Heart right ventricle (tissue), 16 donors: ENCODE measurements at regions not wholly inside any gene's neighbourhood (a gene's known extent, or its start where the extent isn't known, plus 50 kb on each side); places are given as distances from the start of the nearest gene placed in this dataset.

Experiments used
- ATAC-seq, 8 donors: fragments of 200-7000 bp; cut with Tn5 transposase; one replicate each; pipeline ENCODE4 v1.9.1; 2020; ENCODE audit warnings: mild to moderate bottlenecking in 8 of 8, moderate library complexity in 8 of 8, moderate number of reproducible peaks in 1 of 8
- DNase-seq, 2 donors: peaks; one replicate each; pipeline ENCODE4 v3.0.0-alpha.2; 2020
- H3K27ac ChIP-seq, 10 donors: fragments of 200-600 bp; sonication (generic) in 2 of 10; one replicate each; pipeline versions ENCODE4 v1.5.0 to v1.8.0; 2020 to 2022; ENCODE audit warnings: mild to moderate bottlenecking in 3 of 10
- H3K27me3 ChIP-seq, 7 donors: fragments of 200-600 bp; one replicate each; pipeline ENCODE4 v1.8.0; 2021 to 2022; ENCODE audit warnings: mild to moderate bottlenecking in 2 of 7
- H3K36me3 ChIP-seq, 9 donors: fragments of 200-600 bp; sonication (generic) in 1 of 9; one replicate each; pipeline versions ENCODE4 v1.5.0 to v1.8.0; 2020 to 2022; ENCODE audit warnings: mild to moderate bottlenecking in 2 of 9
- H3K4me1 ChIP-seq, 9 donors: fragments of 200-600 bp; sonication (generic) in 1 of 9; one replicate each; pipeline versions ENCODE4 v1.5.0 to v1.8.0; 2020 to 2022; ENCODE audit warnings: mild to moderate bottlenecking in 4 of 9
- H3K4me3 ChIP-seq, 10 donors: fragments of 200-600 bp; sonication (generic) in 2 of 10; one replicate each; pipeline versions ENCODE4 v1.5.0 to v1.8.0; 2020 to 2022; ENCODE audit warnings: mild to moderate bottlenecking in 7 of 10, moderate library complexity in 2 of 10
- H3K9me3 ChIP-seq, 11 donors: fragments of 200-600 bp in 10 of 11; sonication (generic) in 2 of 11; one replicate each; pipeline versions ENCODE4 v1.5.0 to v1.8.0; 2013 to 2022; ENCODE audit warnings: mild to moderate bottlenecking in 2 of 11, control low read depth in 1 of 11, moderate library complexity in 1 of 11
- CTCF ChIP-seq, 9 donors: fragments of 200-600 bp; sonication (generic) in 2 of 9; IDR thresholded peaks; one replicate each; pipeline versions ENCODE4 v1.5.0 to v1.8.0; 2021 to 2022; ENCODE audit warnings: antibody characterized with exemption in 9 of 9, mild to moderate bottlenecking in 5 of 9, moderate library complexity in 1 of 9
- WGBS, 2 donors: extraction: QIAGEN DNeasy Blood & Tissue Kit; methylation state at CpG; one replicate each; pipeline ENCODE4 v1.1.7; 2013; ENCODE audit warnings: inconsistent platforms in 1 of 2; 5-methylcytosine and 5-hydroxymethylcytosine counted together
- intact Hi-C, 10 donors: fragments of 100-400 bp; cut with DNase I; formaldehyde crosslinking; loops; one replicate each; pipeline versions ENCODE4 v1.11.1 to v1.14.2; 2022
- donor health status: Arrhythmogenic right ventricular cardiomyopathy.
- donor health status: ischemic (EF 13 %, LVEDD 7.1; RV severe dilation, severe dysfunction).
- donor health status: healthy with polysubstance abuse.
- donor health status: DM: no; HTN: yes; CAD: no.
- donor health status: DM: no; HTN: no; CAD: no.
- donor health status: ischemic (EF 25% LVEDD 6.9; RV normal size, moderate dysfunction).
- donor health status: ischemic (EF 25% LVEDD 5.7; RV mildly dilated, moderate dysfunction).
- donor health status: healthy.
- donor health status: DM: yes; HTN: yes; CAD: no.
- donor health status: Ischemic cardiomyopathy.
- donor health status: ischemic (EF 35%, LVEDD 5.7; RV mildly dilated, moderate dysfunction).
- donor health status: nonischemic (EF 11% LVEDD 7.7; RV severe dilation, severe dysfunction).
- donor health status: DM: yes; HTN: yes; CAD: no.
- donor health status: PGD.
- donor health status: ischemic (EF 29% LVEDD 5.4; RV normal size, mild dysfunction).
- donor health status: nonischemic (EF 23%, LVEDD 6.1; RV moderate dilation, normal function).

GRCh38 chr18:73733376-73733775, 414.3 kb downstream of the FBXO15 start:
- intact Hi-C loops = no loop called here
- ATAC-seq (no peak), DNase-seq (no peak)
- no peak for TF ChIP-seq CTCF (IDR thresholded peaks at IDR 0.05)
- H3K36me3 ChIP-seq = no peaks in the 10 kb centered on the region
- H3K27ac ChIP-seq = no peak overlapping the region
- no peak overlapping the region for H3K4me3 ChIP-seq
- no peaks in the 10 kb centered on the region for H3K27me3 ChIP-seq
- H3K4me1 ChIP-seq = no peaks in the 10 kb centered on the region
- 89 to 94% methylated on average over 4 of the region's 4 CpGs for WGBS, 2 donors
- H3K9me3 ChIP-seq = peaks cover 0 to 16% (median 0%) of the 10 kb centered on the region in 11 donors

GRCh38 chr18:73728657-73729056, 419.0 kb downstream of the FBXO15 start:
- no peaks in the 10 kb centered on the region for H3K4me1 ChIP-seq
- no peak overlapping the region for H3K27ac ChIP-seq
- 39 to 41% methylated on average over 2 of the region's 2 CpGs for WGBS, 2 donors
- H3K9me3 ChIP-seq = peaks cover 0 to 16% (median 0%) of the 10 kb centered on the region in 11 donors
- no peak for TF ChIP-seq CTCF (IDR thresholded peaks at IDR 0.05)
- intact Hi-C loops = no loop called here
- DNase-seq (no peak), ATAC-seq (no peak)
- no peaks in the 10 kb centered on the region for H3K36me3 ChIP-seq
- H3K4me3 ChIP-seq = no peak overlapping the region
- H3K27me3 ChIP-seq = no peaks in the 10 kb centered on the region

GRCh38 chr18:73724958-73725357, 422.7 kb downstream of the FBXO15 start:
- Histone ChIP-seq H3K27ac (no peak overlapping the region), H3K36me3 (no peaks in the 10 kb centered on the region), H3K4me3 (no peak overlapping the region), H3K9me3 (peaks cover 0 to 3% (median 0%) of the 10 kb centered on the region in 11 donors), H3K4me1 (no peaks in the 10 kb centered on the region), H3K27me3 (no peaks in the 10 kb centered on the region)
- no peak for TF ChIP-seq CTCF (IDR thresholded peaks at IDR 0.05)
- no peak for ATAC-seq
- DNase-seq = no peak
- intact Hi-C loops = no loop called here

- DNase-seq (no peak), ATAC-seq (no peak)
- Histone ChIP-seq H3K27me3 (peaks cover 0 to 5% (median 0%) of the 10 kb centered on the region in 7 donors), H3K36me3 (no peaks in the 10 kb centered on the region), H3K9me3 (no peaks in the 10 kb centered on the region), H3K4me1 (peaks cover 0 to 6% (median 0%) of the 10 kb centered on the region in 9 donors), H3K4me3 (no peak overlapping the region), H3K27ac (no peak overlapping the region)
- intact Hi-C loops = no loop called here
- no peak for TF ChIP-seq CTCF (IDR thresholded peaks at IDR 0.05)
- WGBS, 2 donors = 80 to 88% methylated on average over 2 of the region's 2 CpGs
These were observed 428.0 kb downstream of the FBXO15 start for GRCh38 chr18:73719611-73720010.
